ENCODE measurements at regions not wholly inside any gene's neighbourhood (a gene's known extent, or its start where the extent isn't known, plus 50 kb on each side); places are given as distances from the start of the nearest gene placed in this dataset.

DNA sequence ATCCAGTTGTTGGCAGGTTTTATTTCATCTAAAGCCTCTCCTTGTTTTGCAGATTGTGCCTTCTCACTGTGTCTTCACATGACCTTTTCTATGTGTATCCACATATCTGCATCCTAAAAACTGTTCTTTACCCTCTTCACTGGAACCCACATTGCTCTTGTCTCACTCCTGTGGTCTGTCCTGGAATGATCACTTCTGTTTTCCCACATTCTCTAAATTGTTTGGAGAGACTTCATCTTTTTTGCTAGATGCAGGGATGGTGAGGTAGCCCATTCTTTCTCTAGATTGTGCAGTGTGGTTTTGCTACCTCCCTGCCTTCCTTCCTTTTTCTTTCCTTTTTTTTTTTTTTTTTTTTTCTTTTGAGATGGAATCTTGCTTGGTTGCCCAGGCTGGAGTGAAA lies 608.6 kb upstream of the MIR17HG start:
- no peak for TF ChIP-seq CTCF (IDR thresholded peaks at IDR 0.05)
- TF ChIP-seq, protein P1, sequence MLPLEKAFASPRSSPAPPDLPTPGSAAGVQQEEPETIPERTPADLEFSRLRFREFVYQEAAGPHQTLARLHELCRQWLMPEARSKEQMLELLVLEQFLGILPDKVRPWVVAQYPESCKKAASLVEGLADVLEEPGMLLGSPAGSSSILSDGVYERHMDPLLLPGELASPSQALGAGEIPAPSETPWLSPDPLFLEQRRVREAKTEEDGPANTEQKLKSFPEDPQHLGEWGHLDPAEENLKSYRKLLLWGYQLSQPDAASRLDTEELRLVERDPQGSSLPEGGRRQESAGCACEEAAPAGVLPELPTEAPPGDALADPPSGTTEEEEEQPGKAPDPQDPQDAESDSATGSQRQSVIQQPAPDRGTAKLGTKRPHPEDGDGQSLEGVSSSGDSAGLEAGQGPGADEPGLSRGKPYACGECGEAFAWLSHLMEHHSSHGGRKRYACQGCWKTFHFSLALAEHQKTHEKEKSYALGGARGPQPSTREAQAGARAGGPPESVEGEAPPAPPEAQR (CRISPR knock-in tag; IDR thresholded peaks at IDR 0.05), result no peak
